ENCODE measurements at regions not wholly inside any gene's neighbourhood (a gene's known extent, or its start where the extent isn't known, plus 50 kb on each side); places are given as distances from the start of the nearest gene placed in this dataset.

- TF ChIP-seq, protein P1, sequence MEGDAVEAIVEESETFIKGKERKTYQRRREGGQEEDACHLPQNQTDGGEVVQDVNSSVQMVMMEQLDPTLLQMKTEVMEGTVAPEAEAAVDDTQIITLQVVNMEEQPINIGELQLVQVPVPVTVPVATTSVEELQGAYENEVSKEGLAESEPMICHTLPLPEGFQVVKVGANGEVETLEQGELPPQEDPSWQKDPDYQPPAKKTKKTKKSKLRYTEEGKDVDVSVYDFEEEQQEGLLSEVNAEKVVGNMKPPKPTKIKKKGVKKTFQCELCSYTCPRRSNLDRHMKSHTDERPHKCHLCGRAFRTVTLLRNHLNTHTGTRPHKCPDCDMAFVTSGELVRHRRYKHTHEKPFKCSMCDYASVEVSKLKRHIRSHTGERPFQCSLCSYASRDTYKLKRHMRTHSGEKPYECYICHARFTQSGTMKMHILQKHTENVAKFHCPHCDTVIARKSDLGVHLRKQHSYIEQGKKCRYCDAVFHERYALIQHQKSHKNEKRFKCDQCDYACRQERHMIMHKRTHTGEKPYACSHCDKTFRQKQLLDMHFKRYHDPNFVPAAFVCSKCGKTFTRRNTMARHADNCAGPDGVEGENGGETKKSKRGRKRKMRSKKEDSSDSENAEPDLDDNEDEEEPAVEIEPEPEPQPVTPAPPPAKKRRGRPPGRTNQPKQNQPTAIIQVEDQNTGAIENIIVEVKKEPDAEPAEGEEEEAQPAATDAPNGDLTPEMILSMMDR (IDR thresholded peaks at IDR 0.05), result no peak
- H3K4me3 ChIP-seq, result no peak overlapping the region
- H3K27ac ChIP-seq, result no peak overlapping the region
- DNase-seq (ENCODE audit: low spot score), result no peak
Measured at GRCh38 chr1:83631851-83632250, 367.1 kb downstream of the TTLL7 start.

DNA sequence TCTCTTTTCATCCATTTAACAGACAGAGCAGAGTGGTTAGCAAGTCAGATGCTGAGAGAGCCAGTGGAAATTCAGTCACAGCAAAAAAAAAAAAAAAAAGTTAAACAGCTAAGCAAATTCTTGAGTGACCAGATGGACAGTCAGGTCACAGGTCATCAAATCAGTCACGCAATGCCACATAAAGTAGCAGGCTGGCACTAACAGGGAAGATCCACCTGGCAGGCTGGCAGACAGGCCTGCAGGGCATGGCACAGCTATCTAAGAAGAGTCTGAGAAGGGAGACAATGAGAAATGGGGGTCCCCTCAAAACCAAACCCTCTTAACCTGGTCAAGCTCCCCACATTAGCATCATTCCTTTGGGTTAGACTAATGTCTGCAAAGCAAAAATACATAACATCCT lies 371.9 kb downstream of the TTLL7 start:
- Histone ChIP-seq H3K27ac (no peak overlapping the region), H3K4me3 (no peak overlapping the region)
- TF ChIP-seq, protein P1 (IDR thresholded peaks at IDR 0.05), result no peak
- no peak for DNase-seq (ENCODE audit: low spot score)

DNA sequence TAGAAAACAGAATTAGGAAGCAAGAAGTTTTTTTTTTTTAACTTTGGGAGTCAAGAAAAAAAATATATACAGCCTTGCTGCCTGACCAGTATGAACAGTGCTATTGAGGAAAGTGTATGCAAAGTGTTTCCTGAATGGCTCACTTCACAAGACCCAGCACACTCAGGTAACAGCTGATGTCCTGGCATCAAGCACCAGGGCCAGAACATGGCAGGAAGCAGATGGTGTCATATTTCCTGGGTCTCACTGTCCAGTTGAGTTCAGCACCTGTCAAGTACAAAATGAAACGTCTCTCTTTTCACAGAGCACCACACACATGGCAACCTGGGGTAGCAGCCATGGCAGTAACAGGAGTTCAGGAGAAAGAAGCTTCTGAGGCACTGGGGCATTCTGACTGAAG lies 372.3 kb downstream of the TTLL7 start:
- H3K27ac ChIP-seq, result no peak overlapping the region
- DNase-seq (ENCODE audit: low spot score), result no peak
- TF ChIP-seq, protein P1 (IDR thresholded peaks at IDR 0.05), result no peak
- H3K4me3 ChIP-seq, result no peak overlapping the region

GRCh38 chr1:83625646-83626045 lies 373.3 kb downstream of the TTLL7 start:
- TF ChIP-seq, protein P1 (IDR thresholded peaks at IDR 0.05), result no peak
- Histone ChIP-seq H3K27ac (no peak overlapping the region), H3K4me3 (no peak overlapping the region)
- DNase-seq (ENCODE audit: low spot score), result no peak

- Histone ChIP-seq H3K27ac (no peak overlapping the region), H3K4me3 (no peak overlapping the region)
- TF ChIP-seq, protein P1 (IDR thresholded peaks at IDR 0.05), result no peak
- DNase-seq (ENCODE audit: low spot score), result no peak
Measured at GRCh38 chr1:83620016-83620415, 378.9 kb downstream of the TTLL7 start.

- TF ChIP-seq, protein P1 (IDR thresholded peaks at IDR 0.05), result no peak
- Histone ChIP-seq H3K4me3 (no peak overlapping the region), H3K27ac (no peak overlapping the region)
- DNase-seq (ENCODE audit: low spot score), result no peak
Measured at GRCh38 chr1:83619170-83619896, 379.6 kb downstream of the TTLL7 start.

GRCh38 chr1:83617883-83618282 lies 381.0 kb downstream of the TTLL7 start:
- DNase-seq (ENCODE audit: low spot score), result no peak
- Histone ChIP-seq H3K4me3 (no peak overlapping the region), H3K27ac (no peak overlapping the region)
- TF ChIP-seq, protein P1 (IDR thresholded peaks at IDR 0.05), result no peak

Data from coronary artery (tissue), 2 donors.